Natural killer cell (primary cell): ENCODE measurements at regions not wholly inside any gene's neighbourhood (a gene's known extent, or its start where the extent isn't known, plus 50 kb on each side); places are given as distances from the start of the nearest gene placed in this dataset.
"Not testable (repeated sequence)": the region's sequence is repeated elsewhere in the genome, so short reads cannot be mapped to it uniquely, and the experiment has no call there.

Source experiments
- ATAC-seq, 3 donors: fragments of 150-1000 bp in 2 of 3; fragments of 200-7000 bp in 1 of 3; cut with Tn5 transposase; 1 replicate in 1 of 3; 2 replicates in 2 of 3; pipeline ENCODE4 v1.10.0; 2021; ENCODE audit warnings: mild to moderate bottlenecking in 2 of 3, moderate library complexity in 2 of 3
- DNase-seq, 2 donors: peaks; one replicate each; pipeline versions ENCODE4 v3.0.0 to v3.0.0-alpha.2; 2013 to 2021; ENCODE audit warnings: mixed read lengths in 1 of 2
- H3K27ac ChIP-seq: one replicate; pipeline ENCODE4 v1.5.1; 2013; ENCODE audit warnings: mild to moderate bottlenecking, low read length
- H3K27me3 ChIP-seq: one replicate; pipeline ENCODE4 v1.6.1; 2013; ENCODE audit warnings: low read length; ENCODE audit not compliant: control insufficient read depth, insufficient read depth
- H3K36me3 ChIP-seq: one replicate; pipeline ENCODE4 v1.6.1; 2013; ENCODE audit warnings: low read length; ENCODE audit not compliant: control insufficient read depth, insufficient read depth
- H3K4me1 ChIP-seq: one replicate; pipeline ENCODE4 v1.6.1; 2013; ENCODE audit warnings: low read length; ENCODE audit not compliant: control insufficient read depth, insufficient read depth
- H3K4me3 ChIP-seq: one replicate; pipeline ENCODE4 v1.5.1; 2013; ENCODE audit warnings: low read length
- H3K9me3 ChIP-seq: one replicate; pipeline ENCODE4 v1.6.1; 2013; ENCODE audit warnings: low read length; ENCODE audit not compliant: control insufficient read depth, insufficient read depth
- H3K27ac Mint-ChIP-seq, 2 donors: one replicate each; pipeline ENCODE4 v1.8.0; 2022; ENCODE audit warnings: mild to moderate bottlenecking in 2 of 2, mixed read lengths in 2 of 2, moderate library complexity in 1 of 2
- H3K27me3 Mint-ChIP-seq, 2 donors: one replicate each; pipeline ENCODE4 v1.8.0; 2022; ENCODE audit warnings: low read depth in 2 of 2, mixed read lengths in 2 of 2
- H3K36me3 Mint-ChIP-seq: one replicate; pipeline ENCODE4 v1.8.0; 2022; ENCODE audit warnings: mixed read lengths
- H3K4me1 Mint-ChIP-seq, 2 donors: one replicate each; pipeline ENCODE4 v1.8.0; 2022; ENCODE audit warnings: mixed read lengths in 2 of 2
- H3K4me3 Mint-ChIP-seq: one replicate; pipeline ENCODE4 v1.8.0; 2022; ENCODE audit warnings: mild to moderate bottlenecking, moderate library complexity, mixed read lengths
- H3K9me3 Mint-ChIP-seq, 2 donors: one replicate each; pipeline ENCODE4 v1.8.0; 2022; ENCODE audit warnings: mixed read lengths in 2 of 2
- CTCF ChIP-seq: fragments of 200-600 bp; IDR thresholded peaks from one replicate; pipeline ENCODE4 v1.8.0; 2022; ENCODE audit warnings: antibody characterized with exemption
- whole genome bisulfite sequencing: methylation state at CpG from one replicate; pipeline ENCODE4 v1.1.7; 2013; ENCODE audit warnings: missing lambda C conversion rate; ENCODE audit not compliant: insufficient coverage; 5-methylcytosine and 5-hydroxymethylcytosine counted together
- intact Hi-C: fragments of 100-400 bp; cut with micrococcal nuclease; formaldehyde crosslinking; loops from one replicate; pipeline ENCODE4 v1.14.2; 2022

GRCh38 chr3:61464518-61465140 lies 96.7 kb upstream of the PTPRG start:
- no peak overlapping the region for H3K4me3 ChIP-seq
- no peak for TF ChIP-seq CTCF
- no peaks in the 10 kb centered on the region for H3K4me1 ChIP-seq
- no peak for ATAC-seq
- no peak for DNase-seq
- H3K27me3 Mint-ChIP-seq = no peaks in the 10 kb centered on the region
- H3K4me1 Mint-ChIP-seq = no peaks in the 10 kb centered on the region
- no peaks in the 10 kb centered on the region for H3K36me3 Mint-ChIP-seq
- no peaks in the 10 kb centered on the region for H3K36me3 ChIP-seq
- no peak overlapping the region for H3K27ac Mint-ChIP-seq
- H3K27me3 ChIP-seq = no peaks in the 10 kb centered on the region
- peaks cover 3% of the 10 kb centered on the region for H3K9me3 ChIP-seq
- H3K27ac ChIP-seq = no peak overlapping the region
- peaks cover 4 to 8% of the 10 kb centered on the region in 2 donors for H3K9me3 Mint-ChIP-seq
- 65% methylated on average over 7 of the region's 9 CpGs for WGBS
- no peak overlapping the region for H3K4me3 Mint-ChIP-seq
- intact Hi-C loops = no loop called here

GRCh38 chr3:61466357-61466756 lies 95.0 kb upstream of the PTPRG start:
- intact Hi-C loops = no loop called here
- H3K27ac Mint-ChIP-seq = no peak overlapping the region
- no peak overlapping the region for H3K4me3 ChIP-seq
- peaks cover 3% of the 10 kb centered on the region for H3K9me3 ChIP-seq
- no peaks in the 10 kb centered on the region for H3K36me3 ChIP-seq
- 38% methylated on average over 2 of the region's 3 CpGs for WGBS
- DNase-seq = no peak
- H3K4me1 ChIP-seq = no peaks in the 10 kb centered on the region
- H3K36me3 Mint-ChIP-seq = no peaks in the 10 kb centered on the region
- H3K27ac ChIP-seq = no peak overlapping the region
- H3K27me3 Mint-ChIP-seq = no peaks in the 10 kb centered on the region
- H3K4me1 Mint-ChIP-seq = no peaks in the 10 kb centered on the region
- no peak for ATAC-seq
- H3K4me3 Mint-ChIP-seq = no peak overlapping the region
- H3K27me3 ChIP-seq = no peaks in the 10 kb centered on the region
- H3K9me3 Mint-ChIP-seq = peaks cover 2 to 5% of the 10 kb centered on the region in 2 donors
- TF ChIP-seq CTCF = no peak

GRCh38 chr3:61483997-61484396 lies 77.4 kb upstream of the PTPRG start:
- intact Hi-C loops = no loop called here
- 38% methylated on average over 3 of the region's 4 CpGs for WGBS
- Mint-ChIP-seq H3K9me3 (no peaks in the 10 kb centered on the region), H3K4me3 (no peak overlapping the region), H3K4me1 (no peaks in the 10 kb centered on the region), H3K27ac (no peak overlapping the region), H3K36me3 (no peaks in the 10 kb centered on the region), H3K27me3 (no peaks in the 10 kb centered on the region)
- Histone ChIP-seq H3K4me3 (no peak overlapping the region), H3K4me1 (no peaks in the 10 kb centered on the region), H3K27ac (no peak overlapping the region), H3K27me3 (no peaks in the 10 kb centered on the region), H3K9me3 (no peaks in the 10 kb centered on the region), H3K36me3 (no peaks in the 10 kb centered on the region)
- ATAC-seq (no peak), DNase-seq (peak in 1 of 2 donors; percentile 6)
- TF ChIP-seq CTCF = no peak

- H3K36me3 Mint-ChIP-seq = no peaks in the 10 kb centered on the region
- no peaks in the 10 kb centered on the region for H3K27me3 Mint-ChIP-seq
- no peaks in the 10 kb centered on the region for H3K4me1 Mint-ChIP-seq
- no peaks in the 10 kb centered on the region for H3K36me3 ChIP-seq
- intact Hi-C loops = no loop called here
- no peaks in the 10 kb centered on the region for H3K27me3 ChIP-seq
- H3K4me3 Mint-ChIP-seq = no peak overlapping the region
- no peak overlapping the region for H3K27ac Mint-ChIP-seq
- no peak overlapping the region for H3K27ac ChIP-seq
- H3K4me3 ChIP-seq = no peak overlapping the region
- TF ChIP-seq CTCF = no peak
- H3K9me3 Mint-ChIP-seq = peaks cover 4% of the 10 kb centered on the region in 2 donors
- H3K9me3 ChIP-seq = no peaks in the 10 kb centered on the region
- ATAC-seq = no peak
- no CpG with 5 or more reads among the region's 3 CpGs for WGBS
- no peaks in the 10 kb centered on the region for H3K4me1 ChIP-seq
- no peak for DNase-seq
Observed at GRCh38 chr3:61493339-61493738, 68.0 kb upstream of the PTPRG start.

- ATAC-seq, H3K27ac Mint-ChIP-seq, H3K27me3 Mint-ChIP-seq, intact Hi-C loops, H3K27me3 ChIP-seq, H3K9me3 ChIP-seq, H3K4me3 ChIP-seq, H3K9me3 Mint-ChIP-seq, H3K4me1 ChIP-seq, H3K4me1 Mint-ChIP-seq, H3K36me3 Mint-ChIP-seq, H3K4me3 Mint-ChIP-seq, H3K36me3 ChIP-seq, DNase-seq, H3K27ac ChIP-seq: not testable (repeated sequence)
- WGBS = 94% methylated on average over 2 of the region's 3 CpGs
Observed at GRCh38 chr3:61494309-61494708, 67.1 kb upstream of the PTPRG start.
